SK-N-SH treated with all-trans-retinoic acid at 6 μM for 48 hours (cell line): ENCODE measurements at regions not wholly inside any gene's neighbourhood (a gene's known extent, or its start where the extent isn't known, plus 50 kb on each side); places are given as distances from the start of the nearest gene placed in this dataset.

ENCODE experiments used
- ARNTL ChIP-seq: fragments of 450-650 bp; formaldehyde crosslinking; IDR thresholded peaks from 2 replicates; pipeline ENCODE4 v1.5.0; 2020; ENCODE audit warnings: low read depth, mild to moderate bottlenecking, moderate library complexity, borderline replicate concordance
- CSRNP3 ChIP-seq: fragments of 250-450 bp; sonication (Bioruptor Pico); IDR thresholded peaks from 2 replicates; pipeline ENCODE4 v1.5.1; 2021; ENCODE audit warnings: mild to moderate bottlenecking, moderate library complexity
- OSR1 ChIP-seq: fragments of 250-450 bp; sonication (Bioruptor Pico); IDR thresholded peaks from 2 replicates; pipeline ENCODE4 v1.8.0; 2022; ENCODE audit warnings: moderate library complexity, mild to moderate bottlenecking, inconsistent platforms
- PATZ1 ChIP-seq: fragments of 250-450 bp; sonication (Bioruptor Pico); IDR thresholded peaks from 2 replicates; pipeline ENCODE4 v1.8.0; 2020; ENCODE audit warnings: mild to moderate bottlenecking, moderate library complexity, borderline replicate concordance
- TCF4 ChIP-seq: fragments of 250-450 bp; sonication (Bioruptor Pico); IDR thresholded peaks from 2 replicates; pipeline ENCODE4 v1.8.0; 2021; ENCODE audit warnings: mild to moderate bottlenecking, moderate library complexity, borderline replicate concordance
- ZFP3 ChIP-seq: fragments of 250-450 bp; sonication (Bioruptor Pico); IDR thresholded peaks from 2 replicates; pipeline ENCODE4 v1.5.0; 2020; ENCODE audit warnings: mild to moderate bottlenecking, moderate library complexity
- ZNF565 ChIP-seq: fragments of 450-650 bp; formaldehyde crosslinking; conservative IDR thresholded peaks from 2 replicates; pipeline ENCODE4 v1.5.0; 2020; ENCODE audit warnings: low read depth, mild to moderate bottlenecking, moderate library complexity
- TF ChIP-seq, protein P1 (sequence below): fragments of 250-450 bp; sonication (Bioruptor Pico); IDR thresholded peaks from 2 replicates; pipeline ENCODE4 v1.5.1; 2020; ENCODE audit warnings: low read depth, mild to moderate bottlenecking, moderate library complexity

DNA sequence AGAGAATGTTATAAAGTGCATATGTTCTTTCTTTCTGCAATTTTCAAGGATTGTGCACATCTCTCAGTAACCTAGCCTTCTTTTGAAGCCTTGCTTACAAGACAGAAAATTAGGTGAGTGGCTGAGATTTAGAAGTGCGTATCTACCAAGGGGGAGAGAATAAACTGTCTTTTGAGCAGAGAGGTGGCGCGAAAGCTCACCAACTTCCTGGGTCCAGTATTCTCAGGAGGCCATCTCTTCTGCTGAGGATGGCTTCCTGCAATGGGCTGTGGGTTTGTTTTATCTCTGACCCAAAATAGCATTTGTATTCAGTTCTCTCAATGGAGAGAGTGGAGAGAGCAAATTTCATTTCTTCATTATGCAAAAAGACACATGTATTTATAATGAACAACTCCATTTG, 75.4 kb upstream of the RPS23 start:
- TF ChIP-seq ZFP3 (CRISPR knock-in tag) (no peak), PATZ1 (no peak), ARNTL (CRISPR knock-in tag) (no peak), OSR1 (no peak), CSRNP3 (CRISPR knock-in tag) (no peak), ZNF565 (CRISPR knock-in tag) (no peak), TCF4 (no peak)
- TF ChIP-seq, protein P1, sequence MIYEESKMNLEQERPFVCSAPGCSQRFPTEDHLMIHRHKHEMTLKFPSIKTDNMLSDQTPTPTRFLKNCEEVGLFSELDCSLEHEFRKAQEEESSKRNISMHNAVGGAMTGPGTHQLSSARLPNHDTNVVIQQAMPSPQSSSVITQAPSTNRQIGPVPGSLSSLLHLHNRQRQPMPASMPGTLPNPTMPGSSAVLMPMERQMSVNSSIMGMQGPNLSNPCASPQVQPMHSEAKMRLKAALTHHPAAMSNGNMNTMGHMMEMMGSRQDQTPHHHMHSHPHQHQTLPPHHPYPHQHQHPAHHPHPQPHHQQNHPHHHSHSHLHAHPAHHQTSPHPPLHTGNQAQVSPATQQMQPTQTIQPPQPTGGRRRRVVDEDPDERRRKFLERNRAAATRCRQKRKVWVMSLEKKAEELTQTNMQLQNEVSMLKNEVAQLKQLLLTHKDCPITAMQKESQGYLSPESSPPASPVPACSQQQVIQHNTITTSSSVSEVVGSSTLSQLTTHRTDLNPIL (CRISPR knock-in tag) = no peak
